PC-9 (cell line): ENCODE measurements at regions not wholly inside any gene's neighbourhood (a gene's known extent, or its start where the extent isn't known, plus 50 kb on each side); places are given as distances from the start of the nearest gene placed in this dataset.

Experiments
- BruUV-seq: library from RNA; stranded (reverse); fragments of 400-500 nt; replicated peaks from 2 replicates; lab custom pipeline; 2021; lab: Mats Ljungman, UMichigan
- CTCF ChIA-PET: fragments of 300-600 bp; sonication (Branson Sonifier 250); formaldehyde crosslinking; loops from one replicate; lab custom pipeline; 2022; ENCODE audit warnings: antibody characterized with exemption; lab: Charles Lee
- POLR2A ChIA-PET: fragments of 300-600 bp; sonication (Branson Sonifier 250); formaldehyde crosslinking; loops from one replicate; lab custom pipeline; 2022; ENCODE audit warnings: antibody characterized with exemption; ENCODE audit not compliant: unreplicated experiment; lab: Charles Lee
- DNase-seq, 2 experiments: peaks; one replicate each; pipeline versions ENCODE4 v3.0.0 to v3.0.0-alpha.2; 2015 to 2022; ENCODE audit warnings: mixed read lengths in 1 of 2
- H2AFZ ChIP-seq: fragments of 200-600 bp; sonication (generic); 2 replicates; pipeline ENCODE4 v1.8.1; 2017; ENCODE audit warnings: antibody characterized with exemption
- H3F3A ChIP-seq: fragments of 200-600 bp; sonication (generic); 2 replicates; pipeline ENCODE4 v1.8.1; 2017; ENCODE audit warnings: antibody characterized with exemption, mild to moderate bottlenecking, low read depth; ENCODE audit not compliant: insufficient read depth
- H3K27ac ChIP-seq: fragments of 200-600 bp; sonication (generic); 2 replicates; pipeline ENCODE4 v1.6.1; 2016; ENCODE audit warnings: mixed run types
- H3K27me3 ChIP-seq: fragments of 200-600 bp; sonication (generic); 2 replicates; pipeline ENCODE4 v1.6.1; 2016; ENCODE audit warnings: low read depth, mixed run types; ENCODE audit not compliant: insufficient read depth
- H3K36me3 ChIP-seq: fragments of 200-600 bp; sonication (generic); 2 replicates; pipeline ENCODE4 v1.6.1; 2016; ENCODE audit warnings: low read depth, mixed run types
- H3K4me1 ChIP-seq: fragments of 200-600 bp; sonication (generic); replicated peaks from 2 replicates; pipeline ENCODE4 v1.6.1; 2016; ENCODE audit warnings: mixed run types; ENCODE audit not compliant: insufficient read depth
- H3K4me2 ChIP-seq: fragments of 200-600 bp; sonication (generic); 2 replicates; pipeline ENCODE4 v1.6.1; 2017; ENCODE audit warnings: mixed run types
- H3K4me3 ChIP-seq: fragments of 200-600 bp; sonication (generic); 2 replicates; pipeline ENCODE4 v1.6.1; 2016; ENCODE audit warnings: mixed run types
- H3K79me2 ChIP-seq: fragments of 200-600 bp; sonication (generic); 2 replicates; pipeline ENCODE4 v1.6.1; 2017; ENCODE audit warnings: low read depth, mixed run types
- H3K9me2 ChIP-seq: fragments of 200-600 bp; sonication (generic); 2 replicates; pipeline ENCODE4 v1.8.1; 2017; ENCODE audit warnings: mild to moderate bottlenecking; ENCODE audit not compliant: insufficient read depth
- H3K9me3 ChIP-seq: fragments of 200-600 bp; sonication (generic); 2 replicates; pipeline ENCODE4 v1.8.1; 2016; ENCODE audit warnings: low read depth; ENCODE audit not compliant: insufficient read depth
- H4K20me1 ChIP-seq: fragments of 200-600 bp; sonication (generic); 2 replicates; pipeline ENCODE4 v1.8.1; 2017; ENCODE audit not compliant: insufficient read depth
- EZH2 ChIP-seq: fragments of 200-600 bp; sonication (generic); IDR thresholded peaks from 2 replicates; pipeline ENCODE4 v1.8.0; 2017; ENCODE audit warnings: antibody characterized with exemption, low read depth
- intact Hi-C: fragments of 100-400 bp; cut with micrococcal nuclease; formaldehyde crosslinking; loops from one replicate; pipeline ENCODE4 v1.10.0; 2022; ENCODE audit not compliant: unreplicated experiment
- TF ChIP-seq, protein P1 (sequence below): fragments of 200-600 bp; sonication (generic); conservative IDR thresholded peaks from 2 replicates; pipeline ENCODE4 v1.6.1; 2017; ENCODE audit warnings: mixed run types, antibody characterized with exemption, mild to moderate bottlenecking, moderate library complexity

DNA sequence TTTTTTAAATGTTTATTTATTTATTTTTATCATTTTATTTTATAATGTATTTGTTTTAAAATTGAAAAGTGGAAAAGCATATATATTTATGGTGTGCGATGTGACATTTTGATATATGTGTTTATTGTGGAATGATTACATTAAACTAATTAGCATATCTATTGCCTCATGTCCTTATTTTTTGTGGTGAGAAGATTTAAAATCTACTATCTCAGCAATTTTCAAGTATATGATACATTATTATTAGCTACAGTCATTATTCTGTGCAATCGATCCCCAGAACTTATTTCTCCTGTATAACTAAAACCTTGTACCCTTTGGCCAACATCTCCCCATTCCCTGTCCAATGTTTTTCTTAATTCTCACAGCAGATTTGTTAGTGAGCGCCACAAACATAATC is 115.6 kb upstream of the SHH start:
- Histone ChIP-seq H4K20me1 (no peaks in the 10 kb centered on the region), H3K4me2 (no peak overlapping the region), H3F3A (peaks cover 13% of the 10 kb centered on the region), H2AFZ (no peak overlapping the region), H3K27ac (no peak overlapping the region), H3K4me1 (peaks cover 14% of the 10 kb centered on the region), H3K9me2 (no peaks in the 10 kb centered on the region), H3K9me3 (peaks cover 4% of the 10 kb centered on the region; the same call in 1 of the 2 replicates), H3K4me3 (no peak overlapping the region), H3K79me2 (no peaks in the 10 kb centered on the region), H3K36me3 (no peaks in the 10 kb centered on the region), H3K27me3 (no peaks in the 10 kb centered on the region)
- ChIA-PET POLR2A (no interaction called here), CTCF (no interaction called here)
- intact Hi-C loops: no loop called here
- no peak for DNase-seq
- TF ChIP-seq, protein P1, sequence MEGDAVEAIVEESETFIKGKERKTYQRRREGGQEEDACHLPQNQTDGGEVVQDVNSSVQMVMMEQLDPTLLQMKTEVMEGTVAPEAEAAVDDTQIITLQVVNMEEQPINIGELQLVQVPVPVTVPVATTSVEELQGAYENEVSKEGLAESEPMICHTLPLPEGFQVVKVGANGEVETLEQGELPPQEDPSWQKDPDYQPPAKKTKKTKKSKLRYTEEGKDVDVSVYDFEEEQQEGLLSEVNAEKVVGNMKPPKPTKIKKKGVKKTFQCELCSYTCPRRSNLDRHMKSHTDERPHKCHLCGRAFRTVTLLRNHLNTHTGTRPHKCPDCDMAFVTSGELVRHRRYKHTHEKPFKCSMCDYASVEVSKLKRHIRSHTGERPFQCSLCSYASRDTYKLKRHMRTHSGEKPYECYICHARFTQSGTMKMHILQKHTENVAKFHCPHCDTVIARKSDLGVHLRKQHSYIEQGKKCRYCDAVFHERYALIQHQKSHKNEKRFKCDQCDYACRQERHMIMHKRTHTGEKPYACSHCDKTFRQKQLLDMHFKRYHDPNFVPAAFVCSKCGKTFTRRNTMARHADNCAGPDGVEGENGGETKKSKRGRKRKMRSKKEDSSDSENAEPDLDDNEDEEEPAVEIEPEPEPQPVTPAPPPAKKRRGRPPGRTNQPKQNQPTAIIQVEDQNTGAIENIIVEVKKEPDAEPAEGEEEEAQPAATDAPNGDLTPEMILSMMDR: no peak
- no peak for TF ChIP-seq EZH2
- BruUV-seq: no TSS peak

DNA sequence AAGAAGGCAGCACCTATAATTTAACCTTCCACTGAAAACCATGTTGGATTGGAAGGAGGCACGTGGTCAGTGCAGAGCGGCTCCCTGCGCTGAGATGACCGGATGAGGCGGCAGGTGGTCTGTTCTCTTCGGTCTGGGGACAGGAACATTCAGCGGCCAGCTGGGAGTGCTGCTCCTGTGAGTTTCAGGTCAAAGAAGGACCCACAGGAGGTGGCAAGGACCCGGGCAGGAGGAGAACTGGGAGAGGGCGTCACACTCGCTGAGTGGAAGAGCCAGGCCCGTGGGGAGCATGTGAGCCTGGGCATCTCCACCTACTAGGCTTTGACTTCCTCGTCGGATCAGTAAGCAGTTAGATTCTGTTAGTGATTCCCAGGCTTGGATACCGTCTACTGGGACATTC is 113.4 kb upstream of the SHH start:
- Histone ChIP-seq H3K4me2 (no peak overlapping the region), H3K4me1 (peaks cover 34% of the 10 kb centered on the region), H3K79me2 (no peaks in the 10 kb centered on the region), H3K36me3 (no peaks in the 10 kb centered on the region), H2AFZ (no peak overlapping the region), H3K9me3 (peaks cover 4% of the 10 kb centered on the region; the same call in 1 of the 2 replicates), H4K20me1 (no peaks in the 10 kb centered on the region), H3K9me2 (no peaks in the 10 kb centered on the region), H3K27ac (no peak overlapping the region), H3K27me3 (no peaks in the 10 kb centered on the region), H3F3A (peaks cover 27% of the 10 kb centered on the region), H3K4me3 (no peak overlapping the region)
- ChIA-PET CTCF (no interaction called here), POLR2A (no interaction called here)
- no peak for DNase-seq
- TF ChIP-seq EZH2: no peak
- TF ChIP-seq, protein P1: no peak
- BruUV-seq: no TSS peak
- intact Hi-C loops: no loop called here

DNA sequence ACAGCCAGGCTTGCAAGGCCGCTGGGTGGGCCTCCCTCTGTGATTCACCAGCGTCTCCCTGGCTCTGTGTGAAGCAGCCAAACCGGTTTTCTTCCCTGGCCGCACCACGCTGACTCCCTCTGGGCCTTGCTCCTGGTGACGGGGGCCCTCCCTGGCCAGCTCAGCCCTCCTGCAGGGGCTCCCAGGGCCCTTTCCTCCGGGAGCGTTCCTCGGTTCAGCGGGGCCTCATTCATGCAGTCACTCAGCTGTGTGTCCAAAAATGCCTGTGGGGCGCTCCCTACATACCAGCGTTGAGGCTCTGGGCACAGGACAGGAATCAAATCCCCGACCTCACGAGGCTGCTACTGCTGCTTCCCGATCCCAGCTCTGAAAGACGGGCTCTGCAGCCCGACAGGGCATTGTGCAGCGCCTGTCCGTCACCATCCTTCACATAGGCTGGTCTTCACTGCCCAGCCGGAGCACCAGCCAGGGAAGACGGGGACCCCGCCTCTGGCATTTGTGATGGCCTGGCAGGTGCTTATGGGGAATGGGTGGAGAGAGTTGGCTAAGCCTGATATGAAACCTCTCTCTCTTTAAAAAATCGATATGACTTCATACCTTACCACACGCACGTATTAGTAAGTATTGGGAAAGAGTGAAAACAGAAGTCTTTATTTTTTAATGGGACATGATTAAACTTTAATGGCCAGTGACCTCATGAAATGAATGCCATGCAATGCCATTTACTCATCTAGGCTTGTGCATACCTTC is 110.0 kb upstream of the SHH start:
- peak overlapping the region; percentile 48 for H3K4me3 ChIP-seq
- POLR2A ChIA-PET: interaction anchor here (0.5 to 0.9 kb wide), 4 partner anchors 18 to 90 kb away, joined by 3 to 6 read pairs (median 3); no protein-coding TSS in a partner anchor

More for the DNA sequence above, 110.0 kb upstream of the SHH start:
- Histone ChIP-seq H3K79me2 (no peaks in the 10 kb centered on the region), H3K4me2 (peak overlapping the region; percentile 84), H3K36me3 (no peaks in the 10 kb centered on the region), H3K9me3 (0 out of 2 replicates have a peak, but pooled peaks cover under 1% of the 10 kb centered on the region), H3K9me2 (no peaks in the 10 kb centered on the region), H3K27ac (peak overlapping the region; percentile 91), H4K20me1 (no peaks in the 10 kb centered on the region), H3K27me3 (no peaks in the 10 kb centered on the region), H3F3A (peaks cover 41% of the 10 kb centered on the region), H3K4me1 (peaks cover 61% of the 10 kb centered on the region), H2AFZ (peak overlapping the region; percentile 63)
- CTCF ChIA-PET: interaction anchor here (0.8 kb wide), 1 partner anchor 29 kb away, joined by 3 read pairs; no protein-coding TSS in a partner anchor
- intact Hi-C loops: loop anchor here (1.0 kb wide), 2 partner anchors 29 to 78 kb away; no protein-coding TSS in a partner anchor
- TF ChIP-seq, protein P1: no peak
- no peak for TF ChIP-seq EZH2
- BruUV-seq: no TSS peak
- peak; percentile 92 to 96 for DNase-seq
